Kidney capillary endothelial cell (primary cell): ENCODE measurements at regions not wholly inside any gene's neighbourhood (a gene's known extent, or its start where the extent isn't known, plus 50 kb on each side); places are given as distances from the start of the nearest gene placed in this dataset.
A peak's percentile ranks its signal among the peaks of the same experiment; 100 is the strongest.

Experiments used
- DNase-seq: peaks from one replicate; pipeline ENCODE4 v3.0.0-alpha.2; 2018; ENCODE audit warnings: low spot score

GRCh38 chr3:24641628-24642027, 147.0 kb upstream of the THRB start:
- DNase-seq, result peak; percentile 26

- DNase-seq, result no peak
These were observed 150.4 kb upstream of the THRB start for GRCh38 chr3:24645047-24645446.

- no peak for DNase-seq
These were observed 152.1 kb upstream of the THRB start for GRCh38 chr3:24646790-24647189.

GRCh38 chr3:24648063-24648462, 153.4 kb upstream of the THRB start:
- DNase-seq, result no peak

- DNase-seq, result no peak
These were observed 156.2 kb upstream of the THRB start for GRCh38 chr3:24650839-24651238.

- no peak for DNase-seq
These were observed 163.3 kb upstream of the THRB start for GRCh38 chr3:24657870-24658510.

- DNase-seq, result no peak
These were observed 166.5 kb upstream of the THRB start for GRCh38 chr3:24661175-24661584.

- no peak for DNase-seq
These were observed 168.0 kb upstream of the THRB start for GRCh38 chr3:24662449-24663345.

- DNase-seq, result no peak
These were observed 168.8 kb upstream of the THRB start for GRCh38 chr3:24663406-24663805.

GRCh38 chr3:24668039-24668438, 173.4 kb upstream of the THRB start:
- DNase-seq, result no peak

GRCh38 chr3:24670871-24671270, 176.2 kb upstream of the THRB start:
- no peak for DNase-seq

- DNase-seq, result no peak
These were observed 178.9 kb upstream of the THRB start for GRCh38 chr3:24673596-24673995.

- DNase-seq, result no peak
These were observed 179.6 kb upstream of the THRB start for GRCh38 chr3:24674261-24674660.

- no peak for DNase-seq
These were observed 183.4 kb upstream of the THRB start for GRCh38 chr3:24678021-24678420.

GRCh38 chr3:24678421-24678865, 183.8 kb upstream of the THRB start:
- DNase-seq, result no peak

GRCh38 chr3:24679429-24679828, 184.8 kb upstream of the THRB start:
- no peak for DNase-seq

- peak; percentile 38 for DNase-seq
These were observed 185.7 kb upstream of the THRB start for GRCh38 chr3:24680214-24680967.

GRCh38 chr3:24682141-24682547, 187.5 kb upstream of the THRB start:
- no peak for DNase-seq

- no peak for DNase-seq
These were observed 188.4 kb upstream of the THRB start for GRCh38 chr3:24683090-24683489.

GRCh38 chr3:24683633-24684384, 189.2 kb upstream of the THRB start:
- peak; percentile 44 for DNase-seq

GRCh38 chr3:24684506-24685023, 189.9 kb upstream of the THRB start:
- DNase-seq, result no peak

GRCh38 chr3:24686808-24687207, 192.2 kb upstream of the THRB start:
- no peak for DNase-seq
